ENCODE measurements at regions not wholly inside any gene's neighbourhood (a gene's known extent, or its start where the extent isn't known, plus 50 kb on each side); places are given as distances from the start of the nearest gene placed in this dataset.

DNA sequence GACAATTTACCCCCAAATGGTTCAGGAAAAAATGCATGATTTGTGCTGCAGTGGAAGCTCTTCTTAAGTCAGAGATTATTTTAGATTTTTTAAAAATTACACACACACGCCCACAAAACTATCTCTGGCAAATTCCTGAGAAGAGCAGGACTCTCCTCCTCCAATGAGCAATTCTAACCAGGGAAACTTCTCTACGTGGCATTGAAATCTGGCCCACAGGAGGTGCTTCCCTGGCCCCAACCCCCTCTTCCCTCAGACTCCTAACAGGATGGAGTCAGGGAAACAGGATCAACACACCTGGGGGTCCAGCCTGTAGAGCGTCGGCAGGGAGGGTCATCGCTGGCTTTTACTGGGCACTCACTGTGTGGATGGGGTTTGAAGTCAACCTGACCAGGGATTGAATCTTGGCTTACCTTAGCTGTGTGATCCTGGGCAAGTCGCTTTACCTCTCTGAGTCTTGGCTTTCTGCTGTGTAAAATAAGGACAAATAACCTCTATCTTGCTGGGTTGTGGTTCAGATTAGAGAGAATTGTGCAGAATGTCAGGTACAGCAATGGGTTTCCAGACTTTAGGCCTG, 65.4 kb upstream of the ASAP2 start:
- TF ChIP-seq POLR2A (IDR thresholded peaks at IDR 0.05) (no peak), CTCF (IDR thresholded peaks at IDR 0.05) (no peak)

Measured in testis (tissue), 2 donors.